GM19025 (cell line): ENCODE measurements at regions not wholly inside any gene's neighbourhood (a gene's known extent, or its start where the extent isn't known, plus 50 kb on each side); places are given as distances from the start of the nearest gene placed in this dataset.
"Not testable (repeated sequence)": the region's sequence is repeated elsewhere in the genome, so short reads cannot be mapped to it uniquely, and the experiment has no call there.

Source experiments
- ATAC-seq: cut with Tn5 transposase; IDR thresholded peaks from one replicate; pipeline ENCODE4 v1.9.1; 2021; ENCODE audit warnings: mild to moderate bottlenecking, low read depth, moderate library complexity; ENCODE audit not compliant: unreplicated experiment

- not testable (repeated sequence) for ATAC-seq
These were observed 125.8 kb downstream of the KBTBD2 start for GRCh38 chr7:32765649-32766251.

DNA sequence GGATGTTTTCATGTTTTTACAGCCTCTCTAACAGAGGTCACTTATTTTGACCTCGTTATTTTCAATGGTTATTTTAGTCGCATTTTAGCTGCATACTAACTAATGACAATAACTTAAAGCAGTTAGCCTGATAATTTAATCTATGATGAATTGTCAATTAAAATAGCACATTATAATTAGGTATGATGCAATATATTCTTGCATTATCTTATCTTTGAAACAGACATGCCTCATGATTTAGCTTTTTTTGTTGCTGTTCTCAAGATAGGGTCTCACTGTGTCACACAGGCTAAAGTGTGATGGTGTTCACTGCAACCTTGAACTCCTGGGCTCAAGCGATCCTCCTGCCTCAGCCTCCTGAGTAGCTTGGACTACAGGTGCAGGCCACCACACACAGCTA is 126.4 kb downstream of the KBTBD2 start:
- no peak for ATAC-seq

- no peak for ATAC-seq
These were observed 128.7 kb downstream of the KBTBD2 start for GRCh38 chr7:32762925-32763293.

GRCh38 chr7:32762206-32762924 is 129.2 kb downstream of the KBTBD2 start:
- not testable (repeated sequence) for ATAC-seq

DNA sequence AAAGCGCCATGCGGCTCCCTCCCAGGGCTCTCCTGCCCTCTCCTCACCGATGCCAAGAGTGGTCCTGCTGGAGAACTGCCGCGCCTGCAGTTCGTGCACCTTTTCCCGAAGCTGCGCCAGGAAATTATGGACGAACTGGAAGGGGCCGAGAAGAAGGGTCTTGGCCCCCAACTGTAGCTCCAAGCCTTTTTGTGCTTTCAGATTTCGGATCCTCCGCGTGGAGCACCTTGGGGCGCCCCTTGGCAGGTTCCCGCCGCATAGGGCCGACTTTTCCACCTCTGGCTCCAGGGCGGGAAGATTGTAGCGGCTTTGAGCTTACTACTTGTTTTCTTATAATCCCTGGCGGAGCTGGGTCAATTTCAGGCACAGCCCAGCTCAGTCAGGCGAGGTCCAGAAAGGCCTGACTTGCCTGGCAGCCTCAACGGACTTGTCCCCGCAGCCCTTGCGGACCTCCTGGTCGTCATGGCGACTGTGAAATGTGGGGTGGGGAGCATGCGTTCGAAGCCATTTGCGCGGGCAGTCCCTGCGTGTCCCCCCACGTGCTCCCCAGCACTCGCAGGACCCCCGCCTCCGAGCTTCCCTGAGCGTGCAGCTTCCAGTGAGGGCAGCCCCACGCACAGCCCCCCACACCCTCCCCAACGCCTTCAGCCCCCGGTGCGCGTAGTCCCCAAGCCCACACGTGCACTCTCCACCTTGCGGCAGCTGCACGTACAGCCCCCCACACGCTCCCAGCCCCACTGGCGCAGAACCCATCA is 129.9 kb downstream of the KBTBD2 start:
- ATAC-seq: no peak

DNA sequence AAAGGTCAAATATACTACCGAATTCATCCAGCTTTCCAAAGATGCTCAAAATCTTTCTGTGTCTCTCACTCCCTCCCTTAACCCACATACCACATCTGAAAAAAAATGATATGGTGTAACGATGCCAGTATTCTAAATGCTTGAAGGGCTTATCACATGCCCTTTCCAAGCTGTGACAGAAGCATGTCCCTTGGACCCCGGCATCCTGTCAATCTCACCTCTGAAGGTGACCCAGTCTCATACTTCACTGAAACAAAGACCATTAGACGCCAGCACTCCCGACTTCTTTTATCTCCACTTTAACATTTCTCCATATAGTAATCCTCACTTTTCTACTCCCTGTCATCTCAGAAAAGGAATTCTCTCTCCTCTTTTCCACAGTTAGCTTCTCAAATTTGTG is 130.8 kb downstream of the KBTBD2 start:
- ATAC-seq: not testable (repeated sequence)

DNA sequence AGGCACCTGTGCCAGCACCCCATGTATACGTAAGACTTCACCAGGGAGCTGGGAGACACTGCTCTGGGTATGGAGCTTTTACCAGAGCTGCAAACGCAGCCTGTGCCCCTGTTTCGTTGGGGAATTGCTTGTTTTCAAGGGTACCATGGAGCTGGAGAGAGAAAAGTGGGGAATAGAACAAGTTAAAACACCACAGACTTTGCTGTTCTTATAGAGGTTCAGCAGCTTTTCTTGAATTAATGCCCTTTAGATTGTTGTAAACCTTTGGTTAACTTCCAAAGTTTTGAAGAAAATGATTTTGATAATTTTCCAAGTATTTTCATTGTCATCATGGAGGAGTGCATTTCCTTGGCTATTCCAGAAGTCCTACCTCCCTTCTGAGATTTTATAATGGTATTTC is 131.7 kb downstream of the KBTBD2 start:
- not testable (repeated sequence) for ATAC-seq

DNA sequence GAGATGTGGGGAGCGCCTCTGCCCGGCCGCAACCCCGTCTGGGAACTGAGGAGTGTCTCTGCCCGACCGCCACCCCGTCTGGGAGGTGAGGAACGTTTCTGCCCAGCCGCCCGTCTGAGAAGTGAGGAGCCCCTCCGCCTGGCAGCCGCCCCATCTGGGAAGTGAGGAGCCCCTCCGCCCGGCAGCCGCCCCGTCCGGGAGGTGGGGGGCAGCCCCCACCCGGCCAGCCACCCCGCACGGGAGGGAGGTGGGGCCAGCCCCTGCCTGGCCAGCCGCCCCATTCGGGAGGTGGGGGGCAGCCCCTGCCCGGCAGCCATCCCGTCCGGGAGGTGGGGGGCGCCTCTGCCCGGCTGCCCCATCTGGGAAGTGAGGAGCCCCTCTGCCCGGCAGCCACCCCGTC is 137.7 kb downstream of the KBTBD2 start:
- ATAC-seq: not testable (repeated sequence)

DNA sequence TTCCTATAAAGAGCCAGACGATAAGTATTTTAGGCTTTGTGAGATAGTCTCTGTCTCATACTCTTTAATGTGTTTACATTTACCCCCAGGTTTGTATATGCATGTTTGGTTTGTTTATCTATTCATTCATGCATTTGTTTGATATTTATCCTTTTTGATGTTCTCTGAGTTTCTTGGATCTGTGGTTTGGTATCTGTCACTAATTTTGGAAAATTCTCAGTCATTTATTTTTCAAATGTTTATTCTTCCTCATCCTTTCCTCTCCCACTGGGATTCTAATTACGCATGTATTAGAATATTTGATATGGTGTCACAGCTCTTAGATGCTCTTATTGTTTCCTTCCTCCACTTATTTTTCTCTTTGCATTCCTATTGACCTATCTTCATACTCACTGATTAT is 143.2 kb downstream of the KBTBD2 start:
- ATAC-seq: not testable (repeated sequence)

DNA sequence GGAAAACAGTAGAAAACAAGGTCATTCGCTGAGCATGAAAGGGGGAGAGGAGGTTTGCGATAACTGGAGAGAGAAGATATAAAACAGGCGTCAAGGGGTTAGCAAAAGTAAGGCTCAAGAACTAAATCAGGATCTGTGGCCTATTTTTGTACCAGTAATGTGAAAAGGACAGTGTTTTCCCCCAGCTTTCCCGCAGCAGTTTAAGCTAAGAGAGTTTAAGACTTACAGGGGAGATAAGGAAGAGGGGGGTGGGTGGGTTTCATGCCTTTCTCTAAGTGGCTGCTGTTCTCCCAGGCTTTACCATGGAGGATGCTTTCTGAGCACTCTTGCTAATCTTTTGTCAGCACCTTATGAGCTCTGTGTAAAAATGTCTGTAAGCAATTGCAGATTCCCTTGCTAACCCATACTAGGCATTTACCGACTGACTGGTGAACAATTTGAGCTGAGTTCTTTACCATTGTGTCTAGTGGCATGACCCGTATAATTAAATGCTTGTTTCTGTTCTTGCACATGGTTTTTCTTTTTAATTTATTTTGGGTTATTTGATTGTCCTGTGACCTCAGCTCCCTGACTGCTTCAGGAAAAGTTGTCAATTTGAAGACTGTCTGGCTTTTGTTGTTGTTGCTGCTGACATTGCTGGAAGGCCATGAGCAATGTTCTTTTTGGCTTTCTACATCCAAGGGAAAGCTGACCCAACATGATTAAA is 144.0 kb downstream of the KBTBD2 start:
- ATAC-seq: not testable (repeated sequence)

DNA sequence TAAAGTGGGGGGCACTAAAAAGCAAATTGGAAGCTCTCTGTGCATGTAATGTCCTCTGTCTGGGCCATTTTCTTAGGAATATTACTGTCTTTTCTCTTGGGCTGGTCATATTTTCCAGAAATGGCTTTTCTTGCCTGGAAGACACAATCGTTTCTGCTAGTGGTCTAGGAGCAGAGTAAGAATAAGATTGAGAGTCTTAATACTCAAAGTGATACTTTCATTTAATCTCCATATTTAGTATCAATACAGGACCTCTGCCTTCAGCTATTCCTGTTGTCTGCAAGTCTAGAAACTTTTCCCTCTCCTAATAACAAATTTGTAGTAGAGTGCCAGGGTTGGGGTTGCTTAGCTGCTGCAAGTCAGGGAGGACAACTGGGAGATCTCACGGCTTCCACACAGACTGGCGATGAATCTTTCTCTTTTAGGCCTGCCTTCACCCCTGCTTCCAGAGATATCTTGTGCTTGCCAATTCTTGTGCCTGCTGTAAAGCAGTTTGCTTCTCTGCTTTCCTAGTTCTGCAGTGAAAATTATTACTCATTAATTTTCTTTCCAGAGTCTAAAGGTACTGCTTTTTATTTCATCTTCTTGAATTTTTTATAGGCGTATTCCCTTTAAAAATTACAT is 149.6 kb downstream of the KBTBD2 start:
- not testable (repeated sequence) for ATAC-seq

- ATAC-seq: not testable (repeated sequence)
These were observed 151.8 kb downstream of the KBTBD2 start for GRCh38 chr7:32739749-32740148.

DNA sequence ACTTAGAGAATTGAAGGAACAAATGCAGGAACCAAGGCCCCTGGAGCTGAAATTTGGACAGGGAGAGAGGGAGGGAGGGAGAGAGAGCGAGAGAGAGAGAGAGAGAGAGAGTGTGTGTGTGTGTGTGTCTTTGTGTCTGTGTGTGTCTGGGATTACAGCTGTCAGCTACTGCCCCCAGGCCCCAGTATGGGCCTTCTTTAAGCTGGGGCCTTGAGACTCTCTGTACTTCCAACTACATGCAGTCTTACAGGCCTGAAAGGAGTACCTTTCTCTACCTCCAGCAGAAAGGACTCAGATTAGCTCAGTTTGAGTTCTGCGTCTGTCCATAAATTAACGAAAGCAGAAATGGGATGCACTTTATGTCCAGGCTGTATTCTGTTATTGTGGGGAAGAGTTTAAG is 153.2 kb downstream of the KBTBD2 start:
- ATAC-seq: not testable (repeated sequence)

DNA sequence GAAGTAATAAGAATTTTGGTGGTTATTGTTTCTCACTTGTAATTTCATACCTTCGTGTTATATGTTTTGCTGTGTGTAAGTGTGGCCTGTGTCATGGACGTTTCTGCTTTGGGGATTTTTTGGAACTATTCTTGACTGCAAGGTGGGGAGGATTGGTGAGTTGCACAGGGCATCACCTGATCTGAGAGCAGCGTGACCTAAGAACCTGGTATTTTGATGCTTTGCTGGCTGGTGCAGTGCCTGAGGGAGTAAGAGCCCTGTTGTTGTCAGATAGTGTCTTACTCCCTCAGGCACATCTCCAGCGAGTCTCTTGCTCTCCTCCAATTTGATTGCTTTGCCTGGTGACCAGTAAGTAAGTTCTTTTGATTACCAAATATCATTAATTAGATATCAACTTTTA is 158.8 kb downstream of the KBTBD2 start:
- not testable (repeated sequence) for ATAC-seq

DNA sequence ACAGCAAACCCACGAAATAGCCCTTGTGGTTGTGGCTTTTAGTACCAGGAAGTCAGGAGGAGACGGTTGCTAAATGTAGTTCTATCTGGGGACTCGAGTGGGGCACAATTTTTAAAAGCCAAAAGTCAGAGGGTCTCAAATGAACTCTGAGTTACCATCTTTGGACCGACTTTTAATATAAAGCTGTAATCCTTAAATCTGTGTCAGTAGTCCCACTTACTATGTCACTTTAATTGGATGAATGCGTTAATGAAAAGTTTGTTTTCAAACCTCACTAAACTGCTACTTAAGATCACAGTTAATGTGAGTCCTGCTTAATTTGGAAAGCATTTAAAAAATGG is 162.3 kb downstream of the KBTBD2 start:
- ATAC-seq: not testable (repeated sequence)

- ATAC-seq: peak; percentile 72
These were observed 162.9 kb downstream of the KBTBD2 start for GRCh38 chr7:32728412-32729334.

DNA sequence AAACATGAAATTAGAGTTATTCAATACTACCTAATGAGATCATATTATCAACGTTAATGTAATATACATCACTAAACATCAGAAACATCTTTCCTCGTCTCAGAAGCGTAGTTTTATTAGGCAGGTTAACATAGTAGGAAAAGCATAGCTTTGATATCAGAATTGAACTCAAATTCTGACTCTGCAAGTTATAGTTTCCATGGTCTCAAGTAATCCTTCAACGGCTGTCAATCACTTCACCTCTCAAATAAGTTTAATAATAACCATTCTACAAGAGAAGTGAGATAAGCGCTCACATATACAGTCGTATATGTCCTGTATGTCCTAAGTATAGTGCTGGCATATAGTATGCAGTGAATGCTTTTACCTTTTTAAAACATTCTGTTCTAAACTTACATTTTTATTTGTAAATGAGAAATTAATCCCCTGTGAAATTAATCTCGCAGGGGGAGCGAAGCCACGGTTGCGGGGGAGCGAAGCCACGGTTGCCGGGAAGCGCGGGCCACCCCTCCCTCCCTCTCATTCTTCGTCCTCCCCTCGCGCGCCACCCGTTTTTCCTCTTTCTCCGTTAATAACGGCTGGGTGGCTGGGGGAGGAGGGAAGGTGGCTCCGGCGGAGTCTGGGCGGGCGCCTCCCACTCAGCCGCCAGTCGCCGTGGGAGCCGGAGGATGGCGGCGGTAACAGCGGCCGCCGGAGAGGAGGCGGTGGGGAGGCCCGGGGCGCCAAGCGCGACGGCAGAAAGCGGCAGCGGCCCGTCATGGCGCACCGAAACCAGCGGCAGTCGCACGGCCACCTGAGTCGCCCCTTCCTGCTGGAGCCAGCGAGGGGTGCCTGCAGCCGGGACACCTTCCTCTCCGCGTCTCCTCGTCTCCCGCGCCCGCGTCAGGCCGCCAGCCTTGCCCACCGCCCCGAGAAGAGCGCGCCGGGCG is 163.8 kb downstream of the KBTBD2 start:
- ATAC-seq: peak; percentile 53

- not testable (repeated sequence) for ATAC-seq
These were observed 168.7 kb downstream of the KBTBD2 start for GRCh38 chr7:32722837-32723236.
